ENCODE measurements at regions not wholly inside any gene's neighbourhood (a gene's known extent, or its start where the extent isn't known, plus 50 kb on each side); places are given as distances from the start of the nearest gene placed in this dataset.
"Not testable (repeated sequence)": the region's sequence is repeated elsewhere in the genome, so short reads cannot be mapped to it uniquely, and the experiment has no call there.

DNA sequence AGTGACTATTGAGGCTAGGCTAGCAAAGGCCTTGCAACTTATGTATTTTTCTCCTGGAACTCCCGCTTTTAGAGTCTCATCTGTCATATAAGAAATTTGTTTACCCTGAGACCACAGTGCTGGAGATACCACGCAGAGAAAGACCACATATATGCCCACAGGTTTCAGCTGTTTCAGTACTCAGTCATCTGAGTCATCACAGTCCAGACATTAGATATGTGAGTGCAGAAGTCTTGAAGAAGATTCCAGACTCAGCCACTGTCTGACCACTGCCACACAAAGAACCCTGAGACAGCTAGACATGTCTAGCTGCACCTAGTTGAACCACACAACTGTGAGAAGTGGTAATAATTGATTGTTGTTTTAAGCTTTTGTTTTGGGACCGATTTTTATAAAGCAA, 648.3 kb downstream of the EPM2A start:
- no peak for DNase-seq

GRCh38 chr6:145090801-145091585, 644.3 kb downstream of the EPM2A start:
- DNase-seq: no peak

DNA sequence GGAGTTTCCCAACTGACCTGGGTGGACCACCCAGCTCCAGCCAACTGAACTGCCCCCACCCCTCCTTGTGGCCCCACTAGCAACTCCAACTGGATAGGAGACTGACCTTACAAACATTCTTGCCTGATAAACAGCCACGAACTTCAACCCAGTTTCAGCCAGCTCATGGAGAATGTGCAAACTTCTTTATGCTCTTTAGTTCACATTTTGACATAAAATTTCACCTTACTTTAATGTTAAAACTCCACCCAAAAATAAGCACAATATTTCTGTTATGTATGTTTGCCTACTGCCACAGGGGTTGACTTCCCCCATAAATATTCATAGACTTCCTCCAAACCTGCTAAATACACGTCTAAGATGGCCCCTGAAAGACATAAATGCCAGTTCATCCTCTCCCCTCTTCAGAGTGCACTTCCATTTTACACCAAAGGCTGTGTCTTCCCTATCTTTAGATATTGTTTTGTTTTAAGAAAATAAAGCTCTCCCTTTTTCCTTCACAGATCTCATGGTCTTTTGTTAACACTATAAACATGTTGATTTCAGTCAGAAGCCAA, 643.7 kb downstream of the EPM2A start:
- DNase-seq: no peak

- DNase-seq: no peak
Observed at GRCh38 chr6:145092554-145092953, 642.8 kb downstream of the EPM2A start.

DNA sequence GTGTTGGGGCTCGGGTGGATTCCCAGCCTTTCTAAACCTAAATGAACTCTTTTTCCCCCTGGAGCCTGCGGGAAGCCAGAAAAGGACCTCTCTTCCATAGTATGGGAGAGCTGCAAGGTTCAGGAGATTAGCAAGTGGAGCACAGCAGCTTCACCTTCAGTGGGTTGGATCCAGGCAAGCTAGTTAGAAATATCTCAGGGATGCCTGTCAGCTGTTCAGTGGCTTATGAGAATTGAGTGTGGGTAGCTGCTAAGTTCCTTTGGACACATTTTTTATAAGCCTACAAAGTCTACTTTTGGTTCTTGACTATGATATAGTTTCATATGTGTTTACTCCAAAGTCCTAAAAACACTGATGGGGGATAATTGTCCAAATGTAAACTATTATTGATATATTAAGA, 642.1 kb downstream of the EPM2A start:
- no peak for DNase-seq

DNA sequence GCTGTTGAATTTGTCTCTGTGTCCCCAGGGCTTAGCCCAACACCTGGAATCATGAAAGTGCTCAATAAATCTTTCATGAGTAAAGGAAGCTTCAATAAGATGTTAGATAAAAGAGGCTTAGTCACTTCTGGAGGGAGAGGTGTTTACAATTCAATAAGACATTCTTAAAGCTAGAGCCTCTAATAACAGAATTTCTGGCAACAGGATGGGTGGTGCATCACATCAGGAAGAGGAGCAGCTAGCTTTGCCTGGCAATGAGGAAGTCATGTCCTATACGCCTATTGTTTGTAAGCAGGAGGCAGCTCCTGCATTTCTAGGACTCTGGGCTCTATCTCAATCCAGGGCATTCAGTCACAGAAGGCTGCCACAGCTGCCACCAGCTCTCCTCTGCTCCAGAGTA, 638.5 kb downstream of the EPM2A start:
- DNase-seq: no peak

- not testable (repeated sequence) for DNase-seq
Observed at GRCh38 chr6:145098127-145098526, 637.2 kb downstream of the EPM2A start.

DNA sequence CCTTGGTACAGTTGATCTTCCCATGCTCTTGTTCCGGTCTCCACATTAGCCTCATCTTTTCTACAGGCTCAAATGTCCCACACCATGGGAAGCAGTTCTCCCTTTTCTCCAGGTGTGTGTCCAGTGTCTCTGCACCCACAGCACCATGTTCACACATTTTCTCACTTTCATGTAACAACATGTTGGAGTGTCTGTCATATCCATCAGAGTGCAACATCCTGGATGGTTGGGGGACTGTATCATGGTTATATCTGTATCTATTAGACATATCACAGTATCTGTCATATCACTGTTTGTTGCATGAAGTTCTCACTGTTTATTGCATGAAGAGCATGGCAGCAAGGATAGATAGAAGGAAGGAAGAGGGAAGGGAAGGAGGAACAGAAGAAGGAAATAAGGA, 635.6 kb downstream of the EPM2A start:
- no peak for DNase-seq

GRCh38 chr6:145110109-145110508, 625.2 kb downstream of the EPM2A start:
- no peak for DNase-seq

GRCh38 chr6:145111407-145111806, 623.9 kb downstream of the EPM2A start:
- DNase-seq: not testable (repeated sequence)

DNA sequence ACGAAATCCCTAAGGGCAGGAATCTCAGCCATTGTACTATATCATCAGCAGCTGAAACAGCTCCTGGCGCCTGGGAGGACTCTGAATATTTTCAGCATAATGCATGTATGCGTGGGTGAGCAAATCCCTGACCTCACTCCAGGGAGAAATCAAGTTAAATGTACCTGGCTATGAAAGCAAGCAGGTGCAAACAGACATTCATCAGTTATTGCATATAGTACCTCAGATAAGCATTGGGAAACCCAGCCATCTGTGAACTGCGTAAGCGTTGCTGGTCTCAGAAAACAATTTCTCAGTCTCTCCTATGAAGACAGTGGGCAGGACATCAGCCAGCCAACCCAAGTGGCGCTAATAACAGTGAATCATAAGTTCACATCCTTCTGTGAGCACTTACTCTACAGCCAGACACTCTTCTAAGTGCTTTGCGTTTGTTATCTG, 622.6 kb downstream of the EPM2A start:
- DNase-seq: no peak

DNA sequence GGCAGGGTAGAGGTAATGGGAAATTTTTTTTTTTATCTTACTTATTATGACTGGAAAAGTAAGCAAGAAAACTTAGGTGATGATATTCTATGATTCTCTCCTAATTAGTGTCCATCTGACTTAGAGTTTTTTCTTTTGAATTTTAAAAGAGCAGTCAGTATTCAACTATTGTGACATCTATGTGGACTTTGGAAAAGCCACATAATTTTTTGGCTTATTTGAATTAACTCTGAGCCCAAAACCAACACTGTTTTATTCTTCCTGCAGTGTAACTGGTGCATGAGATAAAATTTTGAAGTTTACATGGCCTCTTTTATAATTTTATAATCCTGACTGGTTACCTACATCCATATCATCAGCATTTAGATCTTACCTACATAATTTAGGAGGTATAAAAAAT, 619.7 kb downstream of the EPM2A start:
- DNase-seq: no peak

DNA sequence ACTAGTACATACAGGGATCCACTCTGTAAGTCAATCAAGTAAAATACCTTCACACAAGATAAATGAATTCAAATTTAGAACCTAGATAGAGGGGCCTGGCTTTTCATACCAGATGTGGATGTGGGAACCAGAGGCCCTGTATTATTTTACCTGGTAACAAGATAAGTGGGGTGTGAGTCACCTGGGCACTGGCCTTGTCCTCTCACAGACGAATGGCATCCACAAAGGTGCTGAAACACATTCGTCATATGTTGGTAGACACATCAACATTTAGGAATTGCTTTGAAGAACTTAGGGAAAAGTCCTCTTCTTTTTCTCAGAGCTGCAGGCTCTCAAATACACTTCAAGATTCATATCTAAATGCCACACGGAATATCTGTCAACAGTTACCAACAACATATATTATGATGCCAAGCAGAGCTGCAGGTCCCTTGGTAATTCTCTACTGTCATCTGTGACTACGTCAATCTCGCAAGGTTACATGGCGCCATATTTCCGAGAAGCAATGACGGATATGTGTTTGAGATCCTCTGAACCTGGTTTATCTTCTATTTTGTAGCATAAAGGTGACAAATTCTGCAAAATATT, 618.6 kb downstream of the EPM2A start:
- no peak for DNase-seq

DNA sequence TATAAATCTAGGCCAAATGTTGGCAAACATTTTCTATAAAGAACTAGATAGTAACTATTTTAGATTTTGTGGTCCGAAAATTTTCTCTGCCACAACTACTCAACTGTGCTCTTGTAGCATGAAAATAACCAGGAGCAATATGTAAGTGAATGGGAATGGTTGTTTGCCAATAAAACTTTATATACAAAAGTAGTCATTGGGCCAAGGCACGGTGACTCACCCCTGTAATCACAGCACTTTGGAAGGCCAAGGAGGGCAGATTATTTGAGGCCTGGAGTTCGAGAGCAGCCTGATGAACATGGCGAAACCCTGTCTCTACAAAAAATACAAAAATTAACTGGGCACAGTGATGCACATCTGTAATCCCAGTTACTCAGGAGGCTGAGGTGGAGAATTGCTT, 617.1 kb downstream of the EPM2A start:
- DNase-seq: no peak

DNA sequence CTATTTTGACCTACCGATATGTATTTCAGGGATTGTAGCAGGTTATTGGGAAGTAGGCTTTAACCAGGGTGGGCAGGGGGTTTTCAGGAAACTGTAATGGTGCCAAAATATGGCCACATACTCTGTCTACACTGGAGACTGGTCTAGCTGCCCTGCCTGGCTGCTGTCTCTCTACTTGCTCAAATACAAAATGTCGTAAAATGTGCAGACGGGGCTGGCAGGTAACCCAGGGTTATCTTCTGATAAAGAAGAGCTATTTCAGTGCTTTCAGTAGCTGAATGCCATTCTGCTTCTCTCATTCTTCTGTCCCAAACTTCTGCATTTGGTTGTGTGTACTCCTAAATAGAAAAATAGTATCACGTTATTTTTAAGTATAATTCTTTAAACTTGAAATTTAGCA, 616.2 kb downstream of the EPM2A start:
- no peak for DNase-seq

DNA sequence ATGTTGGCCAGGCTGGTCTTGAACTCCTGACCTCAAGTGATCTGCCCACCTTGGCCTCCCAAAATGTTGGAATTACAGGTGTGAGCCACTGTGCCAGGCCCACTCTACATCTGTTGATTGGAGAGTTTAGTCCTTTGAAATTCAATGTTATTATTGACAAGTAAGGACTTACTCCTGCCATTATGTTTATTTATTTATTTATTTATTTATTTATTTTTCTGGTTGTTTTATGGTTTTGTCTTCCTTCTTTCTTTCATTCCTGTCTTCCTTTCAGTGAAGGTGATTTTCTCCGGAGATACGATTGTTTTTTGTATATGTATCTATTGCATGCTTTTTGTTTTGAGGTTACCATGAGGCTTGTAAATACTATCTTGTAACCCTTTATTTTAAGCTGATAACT, 602.6 kb downstream of the EPM2A start:
- no peak for DNase-seq

GRCh38 chr6:145135702-145136101, 599.6 kb downstream of the EPM2A start:
- no peak for DNase-seq

DNA sequence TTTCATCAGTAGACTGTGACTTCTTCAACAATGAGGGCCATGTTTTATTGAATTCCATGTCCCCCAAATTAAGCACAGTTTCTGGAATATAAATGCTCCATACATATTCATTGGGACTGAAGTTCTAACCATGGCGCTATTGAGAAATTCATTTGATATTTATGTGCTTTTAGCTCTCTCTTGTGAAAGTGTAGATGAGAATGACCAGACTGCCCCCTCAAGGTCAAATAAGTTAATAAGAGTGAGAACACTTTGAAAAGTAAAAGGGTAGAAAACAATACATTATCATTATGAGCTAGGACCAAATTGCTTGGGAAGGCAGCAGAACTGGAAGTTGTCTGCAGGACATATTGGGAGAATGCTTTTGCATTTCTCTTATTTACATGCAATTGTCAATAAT, 597.9 kb downstream of the EPM2A start:
- DNase-seq: no peak

DNA sequence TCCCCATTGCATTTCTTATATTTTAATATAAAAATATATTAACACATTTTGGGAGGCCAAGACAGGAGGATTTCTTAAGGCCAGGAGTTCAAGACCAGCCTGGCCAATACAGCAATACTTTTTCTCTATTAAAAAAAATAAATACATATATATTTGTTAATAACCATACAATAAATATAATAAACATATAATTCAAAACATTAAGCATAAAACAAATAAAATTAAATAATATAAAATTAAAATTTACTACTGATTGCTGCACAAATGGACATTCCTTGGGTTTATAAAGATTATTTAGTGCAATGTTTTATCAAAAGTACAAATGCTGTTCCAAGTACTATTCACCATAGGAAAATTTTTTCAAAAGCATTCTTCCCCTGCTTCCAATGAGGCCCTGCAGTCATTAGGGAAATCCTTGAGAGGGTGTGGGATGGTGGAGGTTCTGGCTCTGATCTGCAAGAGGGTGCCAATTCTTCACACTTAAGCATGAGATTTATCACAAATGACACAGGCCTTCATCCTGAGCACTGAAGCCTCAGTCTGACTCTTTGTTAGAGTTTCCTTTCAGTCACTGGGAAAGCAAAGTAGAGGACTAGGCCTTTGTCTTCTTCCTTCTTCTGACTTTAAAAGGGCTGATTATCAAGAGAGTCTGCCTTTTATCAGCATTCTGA, 596.7 kb downstream of the EPM2A start:
- DNase-seq: no peak

DNA sequence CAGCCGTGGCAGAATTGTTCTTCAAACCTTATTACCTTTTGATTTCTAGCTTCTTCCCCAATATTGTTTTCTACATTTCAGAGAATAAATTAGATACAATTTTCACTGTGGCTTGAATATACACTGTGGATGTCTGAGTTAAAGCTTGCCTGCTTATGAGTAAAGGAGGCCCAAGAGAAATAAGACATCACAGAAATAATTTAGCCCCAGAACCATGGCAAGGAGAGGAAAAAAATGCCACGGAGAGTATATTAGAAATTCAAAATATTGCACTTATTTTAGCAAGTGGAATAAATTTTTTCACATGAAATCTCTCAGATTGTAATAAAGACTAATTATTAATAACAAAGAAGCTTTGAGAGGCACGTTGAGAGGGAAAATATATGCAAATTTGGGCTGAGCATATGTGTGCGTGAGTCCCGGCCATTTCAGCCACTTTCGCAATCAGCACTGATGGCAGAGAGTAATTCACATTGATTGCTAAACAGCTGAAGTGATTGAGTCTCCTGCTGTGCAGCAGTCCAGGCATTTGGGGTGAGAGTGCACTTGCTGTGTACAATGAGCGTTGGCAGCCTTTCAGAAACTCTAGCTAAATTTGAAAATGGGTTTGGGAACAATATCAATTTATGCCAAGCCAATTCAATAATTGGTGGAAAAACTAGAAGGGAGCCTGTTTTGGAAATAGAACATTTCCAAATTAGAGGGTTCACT, 596.0 kb downstream of the EPM2A start:
- DNase-seq: peak; percentile 30 to 53

- DNase-seq: no peak
Observed at GRCh38 chr6:145139895-145140294, 595.4 kb downstream of the EPM2A start.

- no peak for DNase-seq
Observed at GRCh38 chr6:145141572-145141971, 593.7 kb downstream of the EPM2A start.

DNA sequence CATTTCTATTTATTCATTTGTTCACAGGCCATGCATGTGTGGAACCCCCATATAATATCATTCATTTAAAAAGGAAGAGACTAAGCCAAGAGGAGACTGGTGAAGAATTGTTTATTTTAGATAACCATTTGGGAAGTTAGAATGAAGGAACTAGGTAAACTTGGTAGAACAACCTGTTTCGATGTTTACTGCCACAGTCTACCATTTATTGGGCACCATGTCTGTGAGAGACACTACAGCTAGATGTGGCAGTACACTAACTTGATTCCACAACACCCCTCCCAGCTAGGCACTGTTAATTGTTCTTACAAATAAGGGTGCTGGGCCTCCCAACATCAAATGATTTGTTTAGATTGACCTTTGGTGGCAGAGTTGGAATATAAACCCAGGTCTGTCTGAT, 592.4 kb downstream of the EPM2A start:
- DNase-seq: no peak

Measured in NCI-H1930 (cell line).